Mammary epithelial cell (primary cell): ENCODE measurements at regions not wholly inside any gene's neighbourhood (a gene's known extent, or its start where the extent isn't known, plus 50 kb on each side); places are given as distances from the start of the nearest gene placed in this dataset.

Source experiments
- EZH2 ChIP-seq: IDR thresholded peaks from 2 replicates; pipeline ENCODE4 v1.6.1; 2012; ENCODE audit warnings: low read length, inconsistent platforms, borderline replicate concordance
- TF ChIP-seq, protein P1 (sequence below), 2 donors: IDR thresholded peaks in 1 of 2; conservative IDR thresholded peaks in 1 of 2; 2 replicates each; pipeline ENCODE4 v1.5.1; 2011 to 2012; ENCODE audit warnings: inconsistent platforms in 2 of 2, low read length in 2 of 2, mild to moderate bottlenecking in 2 of 2, control low read depth in 1 of 2, low read depth in 1 of 2; ENCODE audit not compliant: insufficient read depth in 1 of 2; ENCODE audit errors: extremely low read depth in 1 of 2

DNA sequence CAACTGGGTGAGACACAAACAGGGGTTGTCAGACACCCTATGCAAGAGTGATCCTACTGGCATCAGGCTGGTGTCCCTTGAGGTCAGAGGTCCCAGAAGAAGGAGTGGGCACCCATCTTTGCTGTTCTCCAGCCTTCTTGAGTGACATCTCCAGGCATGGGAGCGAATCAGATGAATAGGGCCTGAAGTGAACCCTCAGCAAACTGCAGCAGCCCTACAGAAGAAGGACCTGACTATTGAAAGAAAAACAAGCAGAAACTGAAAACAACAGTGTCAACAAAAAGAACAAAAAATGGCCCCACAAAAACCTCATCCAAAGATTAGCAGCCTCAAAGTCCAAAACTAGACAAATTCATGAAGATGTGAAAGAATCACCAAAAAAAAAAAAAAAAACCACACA, 1229.7 kb upstream of the CRIM1 start:
- TF ChIP-seq, protein P1, sequence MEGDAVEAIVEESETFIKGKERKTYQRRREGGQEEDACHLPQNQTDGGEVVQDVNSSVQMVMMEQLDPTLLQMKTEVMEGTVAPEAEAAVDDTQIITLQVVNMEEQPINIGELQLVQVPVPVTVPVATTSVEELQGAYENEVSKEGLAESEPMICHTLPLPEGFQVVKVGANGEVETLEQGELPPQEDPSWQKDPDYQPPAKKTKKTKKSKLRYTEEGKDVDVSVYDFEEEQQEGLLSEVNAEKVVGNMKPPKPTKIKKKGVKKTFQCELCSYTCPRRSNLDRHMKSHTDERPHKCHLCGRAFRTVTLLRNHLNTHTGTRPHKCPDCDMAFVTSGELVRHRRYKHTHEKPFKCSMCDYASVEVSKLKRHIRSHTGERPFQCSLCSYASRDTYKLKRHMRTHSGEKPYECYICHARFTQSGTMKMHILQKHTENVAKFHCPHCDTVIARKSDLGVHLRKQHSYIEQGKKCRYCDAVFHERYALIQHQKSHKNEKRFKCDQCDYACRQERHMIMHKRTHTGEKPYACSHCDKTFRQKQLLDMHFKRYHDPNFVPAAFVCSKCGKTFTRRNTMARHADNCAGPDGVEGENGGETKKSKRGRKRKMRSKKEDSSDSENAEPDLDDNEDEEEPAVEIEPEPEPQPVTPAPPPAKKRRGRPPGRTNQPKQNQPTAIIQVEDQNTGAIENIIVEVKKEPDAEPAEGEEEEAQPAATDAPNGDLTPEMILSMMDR (conservative IDR thresholded peaks at IDR 0.05 in 1 of 2, IDR thresholded peaks at IDR 0.05 in 1 of 2; ENCODE audit: extremely low read depth in 1 of 2, insufficient read depth in 1 of 2, low read depth in 1 of 2, low read length in 2 of 2), result no peak
- no peak for TF ChIP-seq EZH2
